NCI-H2081 (cell line): ENCODE measurements at regions not wholly inside any gene's neighbourhood (a gene's known extent, or its start where the extent isn't known, plus 50 kb on each side); places are given as distances from the start of the nearest gene placed in this dataset.

Experiments used
- DNase-seq, 2 experiments: peaks; one replicate each; lab custom pipeline; 2025; lab: John Stamatoyannopoulos, UW

- no peak for DNase-seq
Observed at GRCh38 chr13:85742355-85742754, 56.9 kb downstream of the SLITRK6 start.

- no peak for DNase-seq
Observed at GRCh38 chr13:85741017-85741416, 58.2 kb downstream of the SLITRK6 start.

GRCh38 chr13:85738696-85739320 lies 60.4 kb downstream of the SLITRK6 start:
- DNase-seq: no peak

GRCh38 chr13:85737952-85738351 lies 61.3 kb downstream of the SLITRK6 start:
- no peak for DNase-seq

- no peak for DNase-seq
Observed at GRCh38 chr13:85729296-85729695, 69.9 kb downstream of the SLITRK6 start.

- no peak for DNase-seq
Observed at GRCh38 chr13:85728811-85729210, 70.4 kb downstream of the SLITRK6 start.

- DNase-seq: peak; percentile 61 to 84
Observed at GRCh38 chr13:85725433-85725832, 73.8 kb downstream of the SLITRK6 start.

GRCh38 chr13:85724546-85725432 lies 74.4 kb downstream of the SLITRK6 start:
- peak; percentile 41 to 87 for DNase-seq

GRCh38 chr13:85719749-85720148 lies 79.5 kb downstream of the SLITRK6 start:
- DNase-seq: no peak

- DNase-seq: no peak
Observed at GRCh38 chr13:85717921-85718320, 81.3 kb downstream of the SLITRK6 start.

- DNase-seq: no peak
Observed at GRCh38 chr13:85710545-85710944, 88.7 kb downstream of the SLITRK6 start.

GRCh38 chr13:85709721-85710120 lies 89.5 kb downstream of the SLITRK6 start:
- peak in 1 of 2 experiments; percentile 31 for DNase-seq

GRCh38 chr13:85709072-85709471 lies 90.1 kb downstream of the SLITRK6 start:
- no peak for DNase-seq

GRCh38 chr13:85700906-85701305 lies 98.3 kb downstream of the SLITRK6 start:
- no peak for DNase-seq

- DNase-seq: no peak
Observed at GRCh38 chr13:85698256-85698655, 101.0 kb downstream of the SLITRK6 start.

- no peak for DNase-seq
Observed at GRCh38 chr13:85694992-85695391, 104.2 kb downstream of the SLITRK6 start.

GRCh38 chr13:85693889-85694511 lies 105.2 kb downstream of the SLITRK6 start:
- no peak for DNase-seq

GRCh38 chr13:85690368-85690767 lies 108.9 kb downstream of the SLITRK6 start:
- no peak for DNase-seq

GRCh38 chr13:85685436-85685835 lies 113.8 kb downstream of the SLITRK6 start:
- DNase-seq: no peak

- DNase-seq: no peak
Observed at GRCh38 chr13:85675151-85675907, 123.9 kb downstream of the SLITRK6 start.

GRCh38 chr13:85671336-85671735 lies 127.9 kb downstream of the SLITRK6 start:
- no peak for DNase-seq

- DNase-seq: peak; percentile 26 to 74
Observed at GRCh38 chr13:85666356-85666755, 132.9 kb downstream of the SLITRK6 start.
